GM21447 (cell line): ENCODE measurements at regions not wholly inside any gene's neighbourhood (a gene's known extent, or its start where the extent isn't known, plus 50 kb on each side); places are given as distances from the start of the nearest gene placed in this dataset.
"Not testable (repeated sequence)": the region's sequence is repeated elsewhere in the genome, so short reads cannot be mapped to it uniquely, and the experiment has no call there.

Experiments
- ATAC-seq: cut with Tn5 transposase; IDR thresholded peaks from one replicate; pipeline ENCODE4 v1.9.1; 2021; ENCODE audit not compliant: unreplicated experiment

DNA sequence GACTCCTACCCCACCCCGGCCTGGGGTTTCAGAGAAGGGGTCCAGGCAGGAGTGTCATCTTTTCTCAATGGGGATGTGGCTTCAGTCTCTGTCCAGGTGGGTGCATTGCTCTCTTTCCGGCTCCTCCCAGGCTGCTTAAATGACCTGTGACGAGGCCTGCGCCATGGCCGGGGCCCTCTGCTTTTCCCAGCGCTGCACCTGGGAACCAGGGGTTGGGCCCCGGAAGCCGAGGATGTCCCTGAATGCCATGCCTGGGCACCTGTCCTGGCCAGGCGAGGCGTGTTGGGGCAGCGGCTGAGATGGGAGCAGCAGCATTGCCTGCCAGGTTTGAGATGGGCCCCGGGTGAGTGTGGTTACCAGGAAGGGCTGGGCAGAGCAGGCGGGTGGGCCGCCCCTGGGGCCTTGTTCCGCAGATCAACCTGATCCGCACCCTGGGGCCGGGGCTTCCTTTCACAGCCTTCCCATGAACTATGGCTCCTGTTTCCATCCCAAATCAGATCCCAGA, 147.4 kb downstream of the SEC14L1 start:
- no peak for ATAC-seq

DNA sequence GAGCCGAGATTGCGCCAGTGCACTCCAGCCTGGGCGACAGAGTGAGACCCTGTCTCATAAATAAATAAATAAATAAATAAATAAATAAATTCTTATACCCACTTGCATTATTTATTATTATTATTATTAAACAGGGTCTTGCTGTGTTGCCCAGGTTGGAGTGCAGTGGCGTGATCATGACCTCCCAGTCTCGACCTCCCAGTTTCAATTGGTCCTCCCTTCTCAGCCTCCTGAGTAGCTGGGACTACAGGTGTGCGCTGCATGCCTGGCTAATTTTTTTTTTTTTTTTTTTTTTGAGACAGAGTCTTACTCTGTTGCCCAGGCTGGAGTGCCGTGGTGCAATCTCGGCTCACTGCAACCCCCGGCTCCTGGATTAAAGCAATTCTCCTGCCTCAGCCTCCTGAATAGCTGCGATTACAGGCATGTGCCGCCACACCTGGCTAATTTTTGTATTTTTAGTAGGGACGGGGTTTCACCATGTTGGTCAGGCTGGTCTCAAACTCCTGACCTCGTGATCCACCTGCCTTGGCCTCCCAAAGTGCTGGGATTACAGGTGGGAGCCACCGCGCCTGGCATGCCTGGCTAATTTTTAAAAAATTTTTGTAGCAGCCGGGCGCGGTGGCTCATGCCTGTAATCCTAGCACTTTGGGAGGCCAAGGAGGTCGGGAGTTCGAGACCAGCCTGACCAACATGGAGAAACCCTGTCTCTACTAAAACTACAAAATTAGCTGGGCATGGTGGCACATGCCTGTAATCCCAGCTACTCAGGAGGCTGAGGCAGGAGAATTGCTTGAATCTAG, 150.2 kb downstream of the SEC14L1 start:
- ATAC-seq: not testable (repeated sequence)

DNA sequence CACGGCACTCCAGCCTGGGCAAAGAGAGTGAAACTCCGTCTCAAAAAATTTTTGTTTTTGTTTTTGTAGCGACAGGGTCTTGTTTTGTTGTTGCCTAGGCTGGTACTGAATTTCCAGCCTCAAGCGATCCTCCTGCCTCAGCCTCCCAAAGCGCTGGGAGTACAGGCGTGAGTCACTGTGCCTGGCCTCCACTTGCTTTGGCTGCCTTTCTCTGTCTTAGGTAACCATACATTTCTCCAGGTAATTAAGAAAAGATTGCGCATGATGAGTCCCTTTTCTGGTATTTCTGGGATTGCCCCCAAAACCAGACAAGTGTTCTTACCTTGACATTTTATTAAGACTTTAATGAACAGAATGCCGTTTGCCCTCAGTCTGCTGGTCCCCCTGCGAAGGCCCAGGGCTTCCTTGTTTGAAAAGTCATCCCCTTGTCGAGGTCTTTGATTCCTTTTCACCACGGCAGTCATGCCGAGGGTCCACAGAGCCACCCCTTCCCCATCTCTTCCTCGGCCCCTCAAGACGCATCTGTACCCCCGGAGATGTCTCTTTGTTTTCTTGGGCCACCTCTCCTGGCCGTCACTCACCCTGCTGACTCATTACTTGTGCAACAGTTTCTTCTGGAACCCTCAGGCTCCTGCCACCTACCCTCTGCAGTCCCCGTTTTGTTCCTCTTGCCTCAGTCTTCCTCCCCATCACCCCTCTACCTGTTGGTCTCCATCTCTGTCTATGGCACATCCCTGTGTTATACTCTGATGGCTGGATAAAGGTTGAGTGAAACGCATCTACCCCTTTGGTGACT, 151.0 kb downstream of the SEC14L1 start:
- ATAC-seq: no peak

DNA sequence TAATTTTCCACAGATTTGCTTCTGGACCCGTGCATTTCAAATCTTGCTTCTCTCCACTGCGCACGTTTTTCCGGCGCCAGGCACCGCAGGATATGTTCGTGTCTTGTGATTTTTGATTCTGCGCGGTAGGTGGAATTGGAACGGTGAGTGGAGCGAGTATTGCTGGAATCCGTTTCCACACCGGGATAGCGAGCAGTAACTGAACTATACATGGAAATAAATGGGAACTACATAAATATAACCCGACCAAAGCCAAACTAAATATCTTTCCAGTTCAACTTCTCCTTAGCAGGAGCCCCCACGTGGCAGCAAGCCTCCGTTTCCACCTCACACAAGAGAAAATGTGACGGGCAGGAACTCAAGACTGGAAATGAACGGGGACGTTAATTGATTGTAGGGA, 154.0 kb downstream of the SEC14L1 start:
- ATAC-seq: no peak

GRCh38 chr17:77295241-77295853, 154.6 kb downstream of the SEC14L1 start:
- ATAC-seq: no peak

GRCh38 chr17:77296769-77297409, 156.1 kb downstream of the SEC14L1 start:
- ATAC-seq: no peak

DNA sequence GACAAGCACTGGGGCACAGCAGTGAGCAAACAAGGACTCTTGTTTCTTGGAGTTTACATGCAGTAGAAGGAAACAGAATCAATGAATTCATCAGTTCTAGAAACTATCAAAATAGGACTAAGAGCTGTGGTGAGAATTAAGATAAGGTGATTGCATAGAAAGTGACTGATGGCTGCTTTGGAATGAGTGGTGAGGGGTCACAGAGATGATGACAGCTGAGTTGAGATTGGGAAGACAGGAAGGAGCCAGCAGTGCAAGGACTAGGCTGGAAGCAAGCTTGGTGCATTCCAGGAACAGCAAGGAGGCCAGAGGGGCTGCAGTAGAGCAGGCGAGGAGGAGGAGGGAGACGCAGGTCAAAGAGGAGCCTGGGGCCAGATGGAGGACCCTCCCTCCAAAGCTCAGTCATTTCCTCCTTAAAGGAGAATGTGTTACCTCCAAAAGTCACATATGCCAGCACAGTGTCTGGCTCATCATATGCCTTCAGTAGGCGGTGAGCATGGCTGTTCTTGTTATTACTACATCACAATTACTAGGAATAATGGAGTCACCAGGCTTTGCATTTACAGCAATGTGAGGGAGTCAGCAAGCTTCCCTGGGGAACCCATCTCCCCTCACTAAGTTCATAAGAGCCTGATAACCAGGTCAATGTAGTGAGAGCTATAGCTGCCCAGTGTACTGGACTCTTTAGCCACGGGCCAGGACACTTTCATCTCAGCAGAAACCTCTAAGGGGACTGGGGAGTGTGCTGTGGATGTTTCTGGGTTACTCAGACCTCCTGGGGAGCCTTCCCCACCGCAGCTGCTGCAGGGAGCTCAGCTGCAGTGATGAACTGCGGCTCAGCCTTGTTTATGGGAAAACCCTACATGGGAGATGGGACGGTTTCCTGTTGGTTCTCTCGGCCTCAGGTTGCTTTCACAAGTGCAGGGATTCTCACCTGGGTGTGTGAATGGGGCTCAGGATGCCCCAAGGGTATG, 157.2 kb downstream of the SEC14L1 start:
- no peak for ATAC-seq

GRCh38 chr17:77298811-77299210, 158.0 kb downstream of the SEC14L1 start:
- ATAC-seq: no peak

DNA sequence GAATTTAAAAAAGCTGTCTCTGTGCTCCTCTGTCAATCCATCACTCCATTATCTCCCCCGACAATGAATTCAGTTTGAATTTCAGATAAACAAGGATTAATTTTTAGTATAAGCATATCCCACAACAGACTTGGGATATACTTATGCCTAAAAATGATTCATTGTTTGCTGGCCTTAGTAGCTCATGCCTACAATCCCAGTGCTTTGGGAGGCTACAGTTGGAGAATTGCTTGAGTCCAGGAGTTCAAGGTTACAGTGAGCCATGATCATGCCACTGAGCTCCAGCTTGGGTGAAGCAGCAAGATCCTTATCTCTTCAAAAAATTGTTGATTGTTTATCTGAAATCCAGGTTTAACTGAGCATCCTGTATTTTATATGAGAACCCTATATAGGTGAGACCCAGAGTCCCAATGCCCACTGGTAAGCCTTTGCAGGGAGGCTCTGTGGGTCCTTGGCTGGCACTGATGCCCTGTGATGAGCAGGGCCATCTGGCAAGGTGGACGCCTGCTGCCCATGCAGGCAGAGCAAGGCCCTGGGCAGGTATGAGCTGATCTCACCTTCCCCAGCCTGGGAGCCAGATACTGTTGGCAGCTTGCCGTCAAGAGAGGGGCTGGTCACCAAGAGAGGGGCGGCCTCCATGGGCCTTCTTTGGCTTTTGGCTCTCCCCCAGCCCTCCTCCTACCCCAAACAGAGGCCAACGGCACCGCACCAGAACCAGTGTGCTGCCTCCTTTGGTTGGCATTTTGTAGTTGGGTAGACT, 158.7 kb downstream of the SEC14L1 start:
- ATAC-seq: no peak

GRCh38 chr17:77300016-77300686, 159.4 kb downstream of the SEC14L1 start:
- no peak for ATAC-seq

DNA sequence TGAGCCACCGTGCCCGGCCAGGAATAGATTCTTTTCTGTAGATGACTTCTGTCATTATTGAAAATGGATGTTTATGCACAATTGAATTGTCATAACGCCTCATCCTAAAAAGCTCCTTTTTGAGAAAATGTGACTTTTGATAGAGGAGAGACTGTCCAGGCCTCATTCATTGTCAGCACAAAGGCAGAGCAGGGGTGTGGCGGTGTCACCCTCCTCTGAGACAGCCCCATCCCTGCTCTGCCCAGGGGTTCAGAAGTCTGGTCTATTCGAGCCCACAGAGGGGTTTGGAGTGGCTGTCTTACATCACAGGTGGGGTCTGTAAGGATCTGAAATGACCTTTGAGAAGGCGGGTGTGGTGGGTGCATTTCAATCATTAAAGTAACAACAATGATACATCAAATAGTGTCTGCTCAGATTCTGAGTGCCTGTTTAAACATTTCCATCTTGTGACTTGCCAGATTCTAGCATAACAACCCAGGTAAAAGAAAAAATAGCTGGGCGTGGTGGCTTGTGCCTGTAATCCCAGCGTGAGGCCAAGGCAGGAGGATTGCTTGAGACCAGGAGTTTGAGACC, 161.0 kb downstream of the SEC14L1 start:
- no peak for ATAC-seq

GRCh38 chr17:77302682-77303081, 161.9 kb downstream of the SEC14L1 start:
- ATAC-seq: no peak

- no peak for ATAC-seq
Measured at GRCh38 chr17:77303620-77304019, 162.9 kb downstream of the SEC14L1 start.

- no peak for ATAC-seq
Measured at GRCh38 chr17:77304051-77304745, 163.4 kb downstream of the SEC14L1 start.

DNA sequence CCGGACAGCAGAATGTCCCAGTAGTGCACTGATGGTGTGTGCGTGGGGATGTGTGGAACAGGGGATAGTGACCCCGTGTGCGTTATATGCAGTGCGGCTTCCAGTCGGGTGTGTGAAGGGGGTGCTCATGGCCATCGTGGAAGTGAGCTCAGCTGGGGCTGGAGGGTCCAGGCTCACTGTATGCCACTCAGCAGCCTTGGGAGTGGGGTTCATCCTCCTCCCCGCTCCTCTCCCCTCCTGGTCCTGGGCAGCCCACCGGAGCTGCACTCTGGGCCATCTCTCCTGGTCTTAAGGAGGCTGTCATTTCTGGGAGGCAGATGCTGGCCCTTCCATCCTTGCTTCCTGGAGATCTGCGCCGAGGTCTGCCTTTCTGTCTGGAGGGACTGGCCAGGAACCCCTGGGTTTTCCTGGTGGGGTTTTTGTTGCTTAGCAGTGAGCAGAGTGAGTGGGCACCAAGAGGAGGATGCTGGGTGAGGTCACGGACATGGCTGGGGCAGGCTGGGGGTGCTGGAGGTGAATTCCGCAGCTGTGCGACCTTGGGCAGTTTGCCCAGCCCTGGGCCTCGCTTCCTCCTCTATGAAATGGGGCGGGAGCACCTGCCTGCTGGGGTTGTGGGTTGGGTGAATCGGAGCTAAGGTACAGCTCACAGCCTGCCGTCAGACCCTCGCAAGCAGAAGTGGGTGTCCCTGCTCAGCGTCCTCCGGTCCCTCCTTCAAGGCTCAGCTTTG, 164.1 kb downstream of the SEC14L1 start:
- ATAC-seq: no peak

GRCh38 chr17:77306048-77306789, 165.4 kb downstream of the SEC14L1 start:
- no peak for ATAC-seq
